ENCODE measurements at regions not wholly inside any gene's neighbourhood (a gene's known extent, or its start where the extent isn't known, plus 50 kb on each side); places are given as distances from the start of the nearest gene placed in this dataset.
"Not testable (repeated sequence)": the region's sequence is repeated elsewhere in the genome, so short reads cannot be mapped to it uniquely, and the experiment has no call there.

DNA sequence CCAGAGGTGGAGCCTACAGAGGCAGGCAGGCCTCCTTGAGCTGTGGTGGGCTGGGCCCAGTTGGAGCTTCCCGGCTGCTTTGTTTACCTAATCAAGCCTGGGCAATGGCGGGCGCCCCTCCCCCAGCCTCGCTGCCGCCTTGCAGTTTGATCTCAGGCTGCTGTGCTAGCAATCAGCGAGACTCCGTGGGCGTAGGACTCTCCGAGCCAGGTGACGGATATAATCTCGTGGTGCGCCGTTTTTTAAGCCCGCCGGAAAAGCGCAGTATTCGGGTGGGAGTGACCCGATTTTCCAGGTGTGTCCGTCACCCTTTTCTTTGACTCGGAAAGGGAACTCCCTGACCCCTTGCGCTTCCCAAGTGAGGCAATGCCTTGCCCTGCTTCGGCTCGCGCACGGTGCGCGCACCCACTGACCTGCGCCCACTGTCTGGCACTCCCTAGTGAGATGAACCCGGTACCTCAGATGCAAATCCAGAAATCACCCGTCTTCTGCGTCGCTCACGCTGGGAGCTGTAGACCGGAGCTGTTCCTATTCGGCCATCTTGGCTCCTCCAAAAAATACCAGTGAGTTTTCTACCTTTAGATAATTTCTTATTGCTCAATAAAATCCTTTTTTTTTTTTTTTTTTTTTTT lies 118.5 kb upstream of the TBC1D5 start:
- not testable (repeated sequence) for TF ChIP-seq EZH2phosphoT487 (IDR thresholded peaks at IDR 0.05; ENCODE audit: insufficient read depth, low read depth); EZH2 (IDR thresholded peaks at IDR 0.05; ENCODE audit: insufficient read depth, poor library complexity, severe bottlenecking)
